GM12878 (cell line): ENCODE measurements at regions not wholly inside any gene's neighbourhood (a gene's known extent, or its start where the extent isn't known, plus 50 kb on each side); places are given as distances from the start of the nearest gene placed in this dataset.

Experiments used
- ATAC-seq: fragments of 200-7000 bp; cut with Tn5 transposase; 3 replicates; pipeline ENCODE4 v1.9.1; 2020; ENCODE audit warnings: mild to moderate bottlenecking, moderate library complexity
- BruUV-seq: library from RNA; stranded (reverse); fragments of 400-500 nt; replicated peaks from 2 replicates; lab custom pipeline; 2021; lab: Mats Ljungman, UMichigan
- CTCF ChIA-PET: fragments of 300-600 bp; sonication (Branson Sonifier 250); formaldehyde crosslinking; extraction: SDS; loops from one replicate; lab custom pipeline; 2021; ENCODE audit warnings: inconsistent platforms; lab: Yijun Ruan, JAX
- POLR2A ChIA-PET: fragments of 350-600 bp; formaldehyde crosslinking; extraction: SDS; loops from one replicate; lab custom pipeline; 2021; ENCODE audit warnings: inconsistent platforms; lab: Charles Lee
- RAD21 ChIA-PET: fragments of 300-600 bp; sonication (Branson Sonifier 250); formaldehyde crosslinking; loops from one replicate; lab custom pipeline; 2023; ENCODE audit warnings: antibody characterized with exemption; ENCODE audit not compliant: unreplicated experiment; lab: Charles Lee
- SMC1A ChIA-PET: fragments of 300-600 bp; sonication (Branson Sonifier 250); formaldehyde crosslinking; loops from one replicate; lab custom pipeline; 2023; ENCODE audit not compliant: unreplicated experiment, uncharacterized antibody; lab: Charles Lee
- DNase-seq: peaks from one replicate; pipeline ENCODE4 v3.0.0-alpha.2; 2011; ENCODE audit warnings: low read depth, low spot score
- FAIRE-seq: peaks from 3 replicates; lab custom pipeline; 2011; peaks lifted over from hg19 to GRCh38; lab: Jason Lieb, UNC
- H2AFZ ChIP-seq: 2 replicates; pipeline ENCODE4 v1.6.0; 2011; ENCODE audit warnings: low read depth, low read length, control low read depth; ENCODE audit not compliant: control insufficient read depth
- H3K27ac ChIP-seq: 2 replicates; pipeline ENCODE4 v1.5.1; 2011; ENCODE audit warnings: control low read depth; ENCODE audit not compliant: control insufficient read depth, insufficient read depth
- H3K27me3 ChIP-seq, 2 experiments: replicated peaks in 1 of 2; 2 replicates each; pipeline versions ENCODE4 v1.6.0 to v1.6.1; 2011; ENCODE audit warnings: low read length in 1 of 2; ENCODE audit not compliant: control insufficient read depth in 2 of 2, insufficient read depth in 2 of 2
- H3K36me3 ChIP-seq, 2 experiments: 2 replicates each; pipeline ENCODE4 v1.5.1; 2011; ENCODE audit warnings: low read length in 1 of 2; ENCODE audit not compliant: control insufficient read depth in 2 of 2, insufficient read depth in 2 of 2
- H3K4me1 ChIP-seq: 2 replicates; pipeline ENCODE4 v1.6.1; 2011; ENCODE audit warnings: mild to moderate bottlenecking, low read length, moderate library complexity, mixed read lengths; ENCODE audit not compliant: control insufficient read depth, insufficient read depth
- H3K4me2 ChIP-seq: 2 replicates; pipeline ENCODE4 v1.6.0; 2011; ENCODE audit warnings: control low read depth; ENCODE audit not compliant: control insufficient read depth, insufficient read depth
- H3K4me3 ChIP-seq: fragments of 200-600 bp; sonication (generic); 2 replicates; pipeline ENCODE4 v1.5.1; 2016
- H3K79me2 ChIP-seq: 2 replicates; pipeline ENCODE4 v1.6.0; 2011; ENCODE audit warnings: low read length; ENCODE audit not compliant: control insufficient read depth, insufficient read depth
- H3K9ac ChIP-seq: 2 replicates; pipeline ENCODE4 v1.8.0; 2011; ENCODE audit warnings: low read length, control low read depth, mixed read lengths; ENCODE audit not compliant: control insufficient read depth, insufficient read depth
- H3K9me3 ChIP-seq: replicated peaks from 3 replicates; pipeline ENCODE4 v1.5.1; 2011; ENCODE audit warnings: mild to moderate bottlenecking, low read length; ENCODE audit not compliant: control insufficient read depth, insufficient read depth
- H4K20me1 ChIP-seq: 2 replicates; pipeline ENCODE4 v1.6.0; 2011; ENCODE audit not compliant: control insufficient read depth, insufficient read depth
- E4F1 ChIP-seq: fragments of 450-650 bp; IDR thresholded peaks from 2 replicates; pipeline ENCODE4 v1.6.1; 2018; ENCODE audit warnings: borderline replicate concordance, mild to moderate bottlenecking; ENCODE audit not compliant: partially characterized antibody
- GABPA ChIP-seq: IDR thresholded peaks from 2 replicates; pipeline ENCODE4 v1.6.1; 2014; ENCODE audit warnings: antibody characterized with exemption, low read depth, mild to moderate bottlenecking, inconsistent platforms
- REST ChIP-seq: IDR thresholded peaks from 2 replicates; pipeline ENCODE4 v1.6.1; 2012; ENCODE audit warnings: mild to moderate bottlenecking, low read depth, low read length
- SMARCA5 ChIP-seq: fragments of 450-650 bp; IDR thresholded peaks from 2 replicates; pipeline ENCODE4 v1.6.1; 2017; ENCODE audit warnings: mild to moderate bottlenecking
- SREBF2 ChIP-seq: IDR thresholded peaks from 2 replicates; pipeline ENCODE4 v1.6.1; 2012; ENCODE audit warnings: mild to moderate bottlenecking, low read length
- STAT1 ChIP-seq: fragments of 450-650 bp; conservative IDR thresholded peaks from 2 replicates; pipeline ENCODE4 v1.6.1; 2014; ENCODE audit warnings: antibody characterized with exemption, mild to moderate bottlenecking
- USF1 ChIP-seq: IDR thresholded peaks from 2 replicates; pipeline ENCODE4 v1.6.1; 2011; ENCODE audit warnings: borderline replicate concordance, low read depth, mild to moderate bottlenecking, moderate library complexity, mixed read lengths, low read length; ENCODE audit not compliant: insufficient read depth; ENCODE audit errors: extremely low read length
- ZSCAN29 ChIP-seq: fragments of 450-650 bp; IDR thresholded peaks from 2 replicates; pipeline ENCODE4 v1.6.1; 2017; ENCODE audit warnings: mild to moderate bottlenecking, moderate library complexity
- WGBS: methylation state at CpG from one replicate; pipeline ENCODE4 v1.1.6; 2016; ENCODE audit warnings: low lambda C conversion rate; ENCODE audit not compliant: insufficient replicate concordance, insufficient coverage; ENCODE audit errors: missing lambda C conversion rate; 5-methylcytosine and 5-hydroxymethylcytosine counted together
- in situ Hi-C: fragments of 300-500 bp; cut with MboI; formaldehyde crosslinking; loops from 9 replicates; pipeline ENCODE4 v1.14.3; 2018; ENCODE audit warnings: mixed read lengths
- intact Hi-C: fragments of 100-400 bp; cut with micrococcal nuclease; formaldehyde crosslinking; loops from one replicate; pipeline ENCODE4 v1.14.2; 2022; ENCODE audit not compliant: unreplicated experiment

GRCh38 chr4:3643518-3644433 lies 111.6 kb upstream of the LRPAP1 start:
- WGBS = 30% methylated on average over 26 of the region's 26 CpGs
- no peaks in the 10 kb centered on the region for H3K36me3 ChIP-seq
- no peak for FAIRE-seq
- no peak overlapping the region for H3K4me2 ChIP-seq
- no peaks in the 10 kb centered on the region for H3K4me1 ChIP-seq
- intact Hi-C loops (no loop called here), in situ Hi-C loops (no loop called here)
- no peak overlapping the region for H3K9ac ChIP-seq
- no peak overlapping the region for H3K27ac ChIP-seq
- ChIA-PET POLR2A (no interaction called here), RAD21 (no interaction called here), CTCF (no interaction called here), SMC1A (no interaction called here)
- TF ChIP-seq STAT1 (no peak), GABPA (no peak)
- BruUV-seq = no TSS peak
- no peaks in the 10 kb centered on the region; a peak in 1 of 4 replicates for H3K27me3 ChIP-seq
- ATAC-seq = no peak
- no peak overlapping the region for H2AFZ ChIP-seq
- no peak overlapping the region for H3K4me3 ChIP-seq
- H4K20me1 ChIP-seq = no peaks in the 10 kb centered on the region
- H3K9me3 ChIP-seq = no peaks in the 10 kb centered on the region
- no peak for DNase-seq
- no peaks in the 10 kb centered on the region for H3K79me2 ChIP-seq

DNA sequence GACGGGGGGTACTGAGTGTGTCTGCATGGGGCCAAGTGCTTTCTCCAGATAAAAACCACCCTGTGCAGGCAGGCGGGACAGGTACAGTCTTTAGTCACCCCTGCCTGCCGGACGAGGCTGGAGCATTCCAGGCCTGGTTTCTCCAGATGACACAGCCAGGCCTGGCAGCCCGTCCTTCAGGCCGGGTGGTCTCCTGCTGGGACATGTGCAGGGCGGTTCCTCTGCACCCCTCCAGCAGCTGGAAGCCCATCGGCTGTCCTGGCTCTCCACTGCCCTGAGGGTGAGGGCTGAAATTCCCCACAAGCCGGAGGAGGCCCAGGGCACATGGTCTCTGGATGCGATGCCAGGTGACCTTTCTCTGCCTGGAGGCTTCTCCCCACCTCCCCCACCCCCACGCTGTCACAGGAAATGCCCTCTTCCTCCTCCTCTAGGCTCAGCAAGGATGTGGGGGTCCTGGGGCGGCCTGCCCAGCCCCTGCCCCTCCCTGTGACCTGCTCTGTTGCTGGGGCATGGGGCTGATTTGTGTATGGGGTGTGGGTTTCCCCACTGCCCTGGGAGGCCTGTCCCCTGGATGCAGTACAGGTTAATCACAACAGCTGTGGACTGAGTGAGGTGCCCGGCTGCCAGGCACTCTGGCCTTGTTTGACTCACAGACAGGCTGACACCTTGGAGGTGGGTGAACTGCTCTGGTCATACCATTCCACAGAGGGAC lies 110.7 kb upstream of the LRPAP1 start:
- ATAC-seq (no peak), DNase-seq (no peak), FAIRE-seq (no peak)
- 21% methylated on average over 13 of the region's 13 CpGs for whole genome bisulfite sequencing
- Histone ChIP-seq H3K9me3 (no peaks in the 10 kb centered on the region), H3K4me2 (no peak overlapping the region), H3K9ac (no peak overlapping the region), H3K27me3 (no peaks in the 10 kb centered on the region; a peak in 1 of 4 replicates), H3K27ac (no peak overlapping the region), H4K20me1 (no peaks in the 10 kb centered on the region), H3K4me1 (no peaks in the 10 kb centered on the region), H3K4me3 (no peak overlapping the region), H2AFZ (no peak overlapping the region), H3K36me3 (no peaks in the 10 kb centered on the region), H3K79me2 (no peaks in the 10 kb centered on the region)
- intact Hi-C loops (no loop called here), in situ Hi-C loops (no loop called here)
- POLR2A ChIA-PET = no interaction called here
- no TSS peak for BruUV-seq
- CTCF ChIA-PET = no interaction called here
- SMC1A ChIA-PET = no interaction called here
- RAD21 ChIA-PET = no interaction called here
- TF ChIP-seq USF1 (no peak), ZSCAN29 (no peak), SREBF2 (no peak), REST (no peak), SMARCA5 (no peak), E4F1 (no peak)
